HG03460 (cell line): ENCODE measurements at regions not wholly inside any gene's neighbourhood (a gene's known extent, or its start where the extent isn't known, plus 50 kb on each side); places are given as distances from the start of the nearest gene placed in this dataset.
"Not testable (repeated sequence)": the region's sequence is repeated elsewhere in the genome, so short reads cannot be mapped to it uniquely, and the experiment has no call there.

ENCODE experiments used
- ATAC-seq: cut with Tn5 transposase; IDR thresholded peaks from one replicate; pipeline ENCODE4 v1.9.1; 2021; ENCODE audit not compliant: unreplicated experiment

DNA sequence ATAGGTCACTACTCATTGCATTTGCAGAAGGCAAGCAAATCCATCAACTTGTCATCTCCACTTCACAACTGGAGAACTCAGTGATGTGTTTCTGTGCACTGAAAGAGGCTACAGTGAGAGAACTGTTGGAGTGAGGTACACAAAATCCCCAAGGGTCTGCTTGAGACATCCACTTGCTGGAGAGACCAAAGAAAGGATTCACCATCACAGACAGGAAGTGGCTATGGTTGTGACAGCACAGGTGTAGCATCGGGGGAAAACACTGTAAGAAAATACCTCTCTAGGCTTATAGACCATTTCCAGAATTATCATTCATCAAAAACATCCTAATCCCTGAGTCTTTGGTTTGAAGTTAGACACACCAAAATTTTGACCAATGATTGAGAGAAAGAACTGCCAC lies 201.3 kb upstream of the OR4E1 start:
- no peak for ATAC-seq

DNA sequence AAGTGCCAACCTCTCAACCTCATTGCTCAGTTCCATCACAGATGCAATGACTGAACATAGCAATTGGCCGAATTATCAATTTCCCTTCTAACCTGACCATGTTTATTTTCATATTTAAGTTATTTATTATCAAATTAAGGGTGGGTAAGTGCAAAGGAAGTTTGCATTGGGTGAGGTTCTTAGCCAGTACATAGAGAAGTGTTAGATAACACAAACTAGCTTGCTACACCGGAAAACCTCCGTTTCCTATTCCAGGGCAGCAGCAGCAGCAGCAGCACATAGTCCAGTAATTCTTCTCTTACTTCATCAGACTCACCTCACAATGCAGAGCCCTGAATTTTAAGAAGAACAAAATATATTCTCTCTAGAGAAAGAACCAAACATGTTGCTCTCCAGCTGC lies 200.5 kb upstream of the OR4E1 start:
- ATAC-seq: no peak

GRCh38 chr14:21868442-21869046 lies 194.9 kb upstream of the OR4E1 start:
- ATAC-seq: no peak

DNA sequence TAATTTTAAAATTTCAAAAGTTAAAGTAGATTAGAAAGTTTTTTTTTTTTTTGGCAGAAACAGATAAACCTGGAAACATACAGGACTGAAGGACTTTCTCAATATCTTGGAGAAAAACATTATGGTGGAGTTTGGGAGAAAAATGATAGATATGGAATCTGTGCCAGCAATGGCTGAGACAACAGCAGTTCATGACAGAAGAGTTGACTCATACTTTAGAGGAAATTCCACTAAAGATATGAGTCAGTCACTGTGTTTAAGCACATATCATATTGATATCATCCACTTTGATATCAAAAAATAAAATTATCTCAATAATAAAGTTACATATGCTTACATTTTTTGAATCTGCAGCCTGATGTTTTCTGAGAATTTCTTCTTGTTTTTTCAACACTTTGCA lies 193.9 kb upstream of the OR4E1 start:
- ATAC-seq: no peak

GRCh38 chr14:21866479-21866878 lies 192.9 kb upstream of the OR4E1 start:
- ATAC-seq: no peak

DNA sequence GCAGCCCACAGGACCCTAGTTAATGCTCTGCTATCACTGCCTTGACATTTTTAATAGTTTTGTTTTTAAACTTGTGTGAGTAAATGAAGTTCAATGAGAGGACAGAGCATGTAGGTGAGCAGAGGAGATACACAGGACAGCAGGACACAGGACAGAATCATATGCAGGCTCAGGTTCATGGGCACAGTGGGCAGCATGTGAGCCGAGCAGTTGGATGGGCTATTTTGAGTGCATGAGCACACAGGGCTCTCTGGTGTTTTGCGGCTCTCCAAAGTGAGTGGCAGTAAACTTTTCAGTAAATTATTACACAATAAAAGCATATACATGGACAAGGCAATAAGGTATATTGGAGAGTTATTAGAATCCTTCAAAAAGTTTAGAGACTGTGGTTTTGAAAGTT lies 189.7 kb upstream of the OR4E1 start:
- ATAC-seq: no peak

GRCh38 chr14:21861153-21861552 lies 187.5 kb upstream of the OR4E1 start:
- no peak for ATAC-seq

DNA sequence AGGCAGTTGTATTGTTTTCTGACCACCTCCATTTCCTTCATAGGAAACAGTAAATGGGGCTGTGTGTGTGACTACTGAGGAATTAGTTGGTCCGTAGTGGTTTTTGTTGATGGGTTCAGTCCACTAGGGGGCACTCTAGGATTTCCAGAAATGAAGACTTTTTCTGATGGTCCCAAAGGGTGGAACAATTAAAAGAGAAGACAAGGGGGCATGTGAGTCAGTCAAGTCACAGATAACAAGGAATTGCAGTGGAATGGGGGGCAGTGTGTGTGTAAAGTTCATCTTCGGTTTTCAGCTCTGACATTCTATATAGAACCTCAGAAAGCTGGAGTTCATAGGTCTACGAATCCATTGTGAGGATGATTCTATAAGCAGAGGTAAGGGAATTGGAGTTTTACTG lies 186.6 kb upstream of the OR4E1 start:
- no peak for ATAC-seq

- no peak for ATAC-seq
Observed at GRCh38 chr14:21852775-21853174, 179.2 kb upstream of the OR4E1 start.

GRCh38 chr14:21852061-21852664 lies 178.5 kb upstream of the OR4E1 start:
- no peak for ATAC-seq

- not testable (repeated sequence) for ATAC-seq
Observed at GRCh38 chr14:21846902-21847301, 173.3 kb upstream of the OR4E1 start.

DNA sequence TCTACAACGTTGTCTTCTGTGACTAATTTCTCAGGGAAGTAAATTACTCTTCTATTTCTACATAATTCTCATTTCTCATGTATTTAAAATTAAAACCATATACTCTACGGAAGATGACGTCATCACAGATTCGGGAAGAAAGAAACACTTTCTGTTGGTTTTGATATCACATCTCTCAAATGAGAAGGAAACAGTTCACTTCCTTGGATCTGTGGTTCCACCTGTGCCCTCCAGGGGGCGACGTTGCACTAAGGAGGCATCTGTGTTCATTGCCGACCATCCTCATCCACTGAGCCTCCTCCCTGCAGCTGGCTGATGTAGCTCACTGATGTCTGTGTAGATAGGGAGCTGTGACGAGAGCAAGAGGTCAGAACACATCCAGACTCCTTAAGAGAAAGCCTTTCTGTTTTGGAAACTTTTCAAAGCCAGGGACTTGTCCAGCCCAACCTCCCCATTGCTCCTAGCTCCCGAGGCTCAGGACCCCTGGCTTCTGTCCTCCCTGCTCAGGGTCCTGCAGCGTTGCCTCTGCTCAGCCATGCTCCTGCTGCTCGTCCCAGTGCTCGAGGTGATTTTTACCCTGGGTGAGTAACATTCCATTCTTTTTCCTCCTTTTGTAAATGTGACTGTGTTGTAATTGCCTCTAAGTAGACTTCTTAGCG lies 172.7 kb upstream of the OR4E1 start:
- ATAC-seq: no peak

DNA sequence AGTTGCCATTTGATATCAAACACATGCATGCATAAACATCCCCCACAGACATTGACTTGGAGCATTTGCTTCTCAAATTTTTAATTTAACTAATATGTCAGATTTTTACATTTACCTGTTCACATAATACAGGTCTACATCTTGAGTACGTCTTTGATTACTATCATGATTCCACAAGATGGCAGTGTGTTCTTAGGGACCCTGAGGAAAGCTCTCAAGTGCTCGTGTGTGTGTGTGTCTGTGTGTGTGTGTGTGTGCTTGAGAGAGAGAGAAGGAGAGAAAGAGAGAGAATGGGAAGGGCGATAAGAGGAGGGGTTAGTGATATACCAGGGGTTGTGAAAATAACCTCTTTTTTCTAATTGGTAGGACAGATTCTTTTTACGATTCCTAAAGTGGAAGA lies 167.1 kb upstream of the OR4E1 start:
- no peak for ATAC-seq

DNA sequence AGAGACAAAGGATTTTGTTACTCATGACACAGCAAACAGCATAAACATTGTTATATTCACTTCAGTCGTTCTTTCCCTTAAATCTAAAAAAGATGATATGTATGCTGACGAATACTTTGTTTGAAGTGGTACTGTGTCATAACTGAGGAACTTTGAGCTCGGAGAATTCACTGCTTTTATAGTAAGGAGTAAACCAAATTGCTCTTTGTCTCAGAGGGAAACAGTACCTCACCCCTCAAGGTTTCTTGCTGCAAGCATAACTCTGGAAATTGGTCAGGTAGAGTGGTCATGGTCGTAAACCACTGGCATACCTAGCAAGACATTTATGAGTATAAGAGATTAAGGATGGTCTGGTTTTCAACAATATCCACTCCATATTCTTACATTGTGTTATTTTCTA lies 160.2 kb upstream of the OR4E1 start:
- no peak for ATAC-seq

DNA sequence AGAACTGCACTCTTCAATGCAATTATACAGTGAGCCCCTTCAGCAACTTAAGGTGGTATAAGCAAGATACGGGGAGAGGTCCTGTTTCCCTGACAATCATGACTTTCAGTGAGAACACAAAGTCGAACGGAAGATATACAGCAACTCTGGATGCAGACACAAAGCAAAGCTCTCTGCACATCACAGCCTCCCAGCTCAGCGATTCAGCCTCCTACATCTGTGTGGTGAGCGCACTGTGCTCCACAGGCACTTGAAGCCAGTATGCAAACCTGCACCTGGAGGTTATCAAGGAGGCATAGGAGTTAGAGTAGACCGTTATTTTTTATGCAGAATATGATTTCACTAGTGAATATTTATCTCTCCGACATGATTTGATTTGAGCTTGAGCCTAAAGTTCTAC lies 152.2 kb upstream of the OR4E1 start:
- ATAC-seq: no peak

DNA sequence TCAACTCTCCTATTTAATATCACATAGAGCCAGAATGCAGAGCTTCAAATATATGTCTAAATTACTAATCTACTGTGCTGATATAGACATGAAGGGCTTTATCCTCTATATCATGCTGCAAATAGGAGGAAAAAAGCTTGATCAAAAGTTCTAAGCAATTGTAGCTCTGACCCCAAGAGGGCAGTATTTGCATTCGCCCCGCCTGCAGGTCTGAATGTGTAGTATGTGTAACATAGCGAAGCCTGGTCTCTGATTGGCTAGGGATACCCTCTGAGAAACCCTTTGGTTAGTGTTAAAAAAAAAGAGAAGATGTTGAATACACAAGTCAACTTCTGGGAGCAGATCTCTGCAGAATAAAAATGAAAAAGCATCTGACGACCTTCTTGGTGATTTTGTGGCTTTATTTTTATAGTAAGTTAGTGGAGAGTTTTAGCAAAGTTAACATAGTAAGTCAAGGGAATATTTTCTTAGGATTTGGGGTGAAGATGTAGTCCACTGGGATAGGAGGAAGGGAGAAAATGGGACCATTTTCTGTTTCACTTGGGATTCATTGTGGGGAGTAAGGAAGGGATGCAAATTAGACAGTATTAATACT lies 151.6 kb upstream of the OR4E1 start:
- no peak for ATAC-seq

DNA sequence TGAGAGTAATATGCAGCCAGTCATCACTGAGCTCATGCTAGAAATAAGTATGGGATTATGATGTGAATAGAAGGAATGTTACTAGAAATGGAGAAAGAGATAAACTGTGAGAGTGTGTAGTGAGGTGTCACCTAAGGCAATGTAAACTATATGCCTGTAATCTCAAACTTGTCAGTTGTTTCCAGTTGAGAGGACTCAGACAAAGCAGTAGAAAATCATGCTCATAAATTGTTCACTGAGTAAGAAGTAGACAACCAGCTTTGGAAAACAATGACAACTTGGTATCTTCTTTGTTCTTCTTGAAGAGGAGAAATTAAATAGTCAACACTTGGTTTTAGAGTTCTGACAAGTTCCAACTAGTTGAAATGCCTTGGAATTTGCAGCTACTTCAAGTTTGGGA lies 148.5 kb upstream of the OR4E1 start:
- ATAC-seq: no peak

DNA sequence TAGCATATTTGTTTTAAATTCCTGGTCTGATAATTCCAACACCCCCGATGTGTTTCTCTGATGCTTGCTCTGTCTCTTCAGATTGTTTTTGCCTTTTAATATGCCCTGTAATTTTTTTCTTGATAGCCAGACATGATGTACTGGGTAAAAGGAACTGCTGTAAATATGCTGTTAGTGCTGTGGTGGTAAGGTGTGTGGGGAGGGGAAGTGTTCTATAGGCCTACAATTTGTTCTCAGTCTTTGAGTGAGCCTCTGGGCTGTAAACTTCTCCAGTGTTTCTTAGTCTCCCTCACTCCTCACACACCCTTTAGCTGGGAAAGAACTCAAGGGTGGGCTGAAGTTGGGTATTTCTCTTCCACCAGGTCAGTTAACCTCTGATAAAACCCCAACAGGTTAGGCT lies 147.0 kb upstream of the OR4E1 start:
- ATAC-seq: no peak

- not testable (repeated sequence) for ATAC-seq
Observed at GRCh38 chr14:21819891-21820290, 146.3 kb upstream of the OR4E1 start.

GRCh38 chr14:21817010-21817409 lies 143.4 kb upstream of the OR4E1 start:
- not testable (repeated sequence) for ATAC-seq

DNA sequence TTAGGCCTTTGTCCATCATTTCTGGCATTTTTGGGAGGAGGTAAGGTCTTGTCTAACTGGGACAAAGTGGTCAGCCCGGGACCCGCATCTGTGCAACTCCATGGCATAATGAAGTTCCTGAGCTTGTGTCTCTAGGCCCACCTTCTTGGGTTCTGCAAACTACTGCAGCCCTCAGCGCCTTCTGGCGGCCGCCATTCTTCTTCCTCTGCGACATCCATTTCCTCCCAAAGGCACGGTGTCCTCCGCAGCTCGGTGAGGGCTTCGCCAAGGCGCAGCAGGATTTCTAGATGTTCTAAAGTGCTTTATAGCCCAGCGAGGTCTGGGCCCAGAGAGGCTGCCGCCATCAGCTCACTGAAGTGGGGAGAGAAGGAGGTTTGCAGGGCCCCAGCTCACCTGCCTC lies 134.4 kb upstream of the OR4E1 start:
- no peak for ATAC-seq

DNA sequence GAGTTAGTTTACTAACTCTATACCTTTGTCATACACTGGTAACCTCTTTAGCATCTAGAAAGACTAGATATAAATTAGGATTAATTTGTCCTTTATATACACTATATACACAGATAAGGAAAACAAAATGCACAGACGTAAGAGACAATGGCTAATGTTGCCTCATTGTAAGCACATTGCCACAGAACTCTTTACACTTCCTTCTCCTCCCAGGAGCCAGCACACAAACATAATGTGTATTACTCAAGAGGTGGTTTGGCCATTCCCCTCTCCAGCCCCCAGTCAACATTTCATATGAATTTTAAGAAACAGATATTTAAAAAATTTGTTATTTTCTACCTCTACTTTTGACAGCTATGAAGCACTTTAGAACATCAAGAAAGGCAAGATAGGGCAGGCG lies 131.4 kb upstream of the OR4E1 start:
- ATAC-seq: no peak
